Right kidney (tissue), 1 donor: ENCODE measurements at regions not wholly inside any gene's neighbourhood (a gene's known extent, or its start where the extent isn't known, plus 50 kb on each side); places are given as distances from the start of the nearest gene placed in this dataset.

Experiments
- DNase-seq: peaks from one replicate; pipeline ENCODE4 v3.0.0-alpha.2; 2016

GRCh38 chr9:115946530-115946929 is 207.1 kb upstream of the PAPPA start:
- no peak for DNase-seq

GRCh38 chr9:115951977-115952376 is 201.6 kb upstream of the PAPPA start:
- DNase-seq: no peak

GRCh38 chr9:115952430-115953292 is 200.9 kb upstream of the PAPPA start:
- DNase-seq: no peak

GRCh38 chr9:115956371-115956770 is 197.2 kb upstream of the PAPPA start:
- no peak for DNase-seq

- DNase-seq: no peak
Observed at GRCh38 chr9:115957585-115957984, 196.0 kb upstream of the PAPPA start.

GRCh38 chr9:115964710-115965347 is 188.8 kb upstream of the PAPPA start:
- DNase-seq: no peak

GRCh38 chr9:115966660-115967059 is 186.9 kb upstream of the PAPPA start:
- DNase-seq: no peak

GRCh38 chr9:115969096-115969495 is 184.5 kb upstream of the PAPPA start:
- no peak for DNase-seq

GRCh38 chr9:115972362-115972761 is 181.2 kb upstream of the PAPPA start:
- no peak for DNase-seq

GRCh38 chr9:115972843-115973595 is 180.6 kb upstream of the PAPPA start:
- no peak for DNase-seq

- DNase-seq: no peak
Observed at GRCh38 chr9:115976781-115977180, 176.8 kb upstream of the PAPPA start.

- no peak for DNase-seq
Observed at GRCh38 chr9:115978091-115978490, 175.5 kb upstream of the PAPPA start.

- no peak for DNase-seq
Observed at GRCh38 chr9:115978659-115979096, 174.9 kb upstream of the PAPPA start.

GRCh38 chr9:115980054-115980453 is 173.5 kb upstream of the PAPPA start:
- no peak for DNase-seq

GRCh38 chr9:115980502-115980901 is 173.1 kb upstream of the PAPPA start:
- DNase-seq: no peak

GRCh38 chr9:115980976-115981375 is 172.6 kb upstream of the PAPPA start:
- no peak for DNase-seq

- no peak for DNase-seq
Observed at GRCh38 chr9:115983366-115983765, 170.2 kb upstream of the PAPPA start.

- no peak for DNase-seq
Observed at GRCh38 chr9:115985657-115986056, 167.9 kb upstream of the PAPPA start.

- DNase-seq: no peak
Observed at GRCh38 chr9:115986508-115986907, 167.1 kb upstream of the PAPPA start.

GRCh38 chr9:115988701-115989100 is 164.9 kb upstream of the PAPPA start:
- DNase-seq: no peak

- no peak for DNase-seq
Observed at GRCh38 chr9:115989831-115990230, 163.8 kb upstream of the PAPPA start.

GRCh38 chr9:115992834-115993233 is 160.8 kb upstream of the PAPPA start:
- no peak for DNase-seq

- DNase-seq: no peak
Observed at GRCh38 chr9:115997923-115998322, 155.7 kb upstream of the PAPPA start.
